ENCODE measurements at regions not wholly inside any gene's neighbourhood (a gene's known extent, or its start where the extent isn't known, plus 50 kb on each side); places are given as distances from the start of the nearest gene placed in this dataset.

DNA sequence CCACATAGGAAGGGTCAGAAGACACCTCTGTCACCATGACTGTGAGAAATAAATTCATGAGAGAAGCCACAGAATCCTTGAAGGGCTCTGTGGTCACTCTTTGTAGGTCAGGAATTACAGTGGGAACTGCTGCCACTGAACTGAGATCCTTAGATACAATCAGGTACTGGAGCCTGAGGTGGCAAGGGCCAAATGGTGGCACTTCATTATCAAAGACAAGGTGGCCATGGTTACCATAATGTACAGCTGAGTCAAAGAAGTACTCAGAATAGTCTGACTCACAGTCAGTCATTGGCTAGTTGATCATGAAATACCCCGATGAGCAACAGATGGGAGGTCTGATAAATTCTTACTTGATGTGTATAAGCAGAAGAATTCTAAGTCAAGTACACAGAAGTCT, 131.9 kb downstream of the RTL3 start:
- DNase-seq (ENCODE audit: low spot score in 2 of 2), result peak in 1 of 2 donors; percentile 51

DNA sequence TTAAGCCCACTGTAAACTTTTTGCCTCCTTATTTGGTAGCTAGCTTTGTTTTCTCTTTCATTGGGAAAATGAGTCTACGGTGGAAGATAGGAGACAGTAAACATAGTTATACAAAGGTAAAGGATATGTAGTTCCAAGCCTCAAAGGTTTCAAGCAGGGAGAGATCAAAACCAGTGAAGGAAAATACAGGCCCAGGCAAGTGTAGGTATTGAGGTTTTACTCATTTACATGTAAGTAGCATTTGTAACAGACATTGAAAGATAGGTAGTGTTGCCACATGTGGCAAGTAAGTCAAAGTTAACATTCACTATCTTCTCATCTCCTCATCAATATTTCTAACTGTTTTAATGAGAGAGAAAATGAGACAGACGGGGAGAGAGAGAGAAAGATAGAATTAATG, 136.5 kb downstream of the RTL3 start:
- no peak overlapping the region for H3K4me3 Mint-ChIP-seq
- DNase-seq (ENCODE audit: low spot score in 2 of 2), result no peak
- H3K27ac Mint-ChIP-seq, result no peak overlapping the region
- H3K9me3 Mint-ChIP-seq, result no peaks in the 10 kb centered on the region
- no peaks in the 10 kb centered on the region for H3K36me3 Mint-ChIP-seq
- peaks cover 19% of the 10 kb centered on the region for H3K4me1 Mint-ChIP-seq
- ATAC-seq, result no peak

More for the DNA sequence above, 131.9 kb downstream of the RTL3 start:
- Mint-ChIP-seq H3K27ac (peak overlapping the region; percentile 83), H3K4me3 (no peak overlapping the region), H3K36me3 (no peaks in the 10 kb centered on the region), H3K9me3 (no peaks in the 10 kb centered on the region), H3K4me1 (peaks cover 22% of the 10 kb centered on the region)
- peak; percentile 99 for ATAC-seq

DNA sequence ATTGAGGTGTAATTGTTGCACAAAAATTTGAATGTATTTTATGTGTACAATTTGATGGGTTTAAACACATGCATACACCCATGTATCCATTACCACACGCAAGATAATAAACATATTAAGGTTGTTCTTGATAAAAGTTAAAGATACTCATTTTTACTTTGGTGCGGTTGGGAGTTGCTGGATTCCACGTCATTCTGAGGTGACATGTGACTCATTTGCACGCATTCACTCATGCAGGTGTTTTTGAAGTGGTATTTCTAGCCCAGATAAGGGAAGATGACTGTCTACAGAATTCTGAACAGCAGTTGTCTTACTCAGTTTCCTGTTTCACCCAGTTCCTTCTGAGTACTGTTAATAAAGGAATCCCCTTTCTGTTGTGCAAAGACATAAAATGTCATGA, 142.0 kb downstream of the RTL3 start:
- no peaks in the 10 kb centered on the region for H3K36me3 Mint-ChIP-seq
- H3K4me3 Mint-ChIP-seq, result peak overlapping the region; percentile 32
- no peaks in the 10 kb centered on the region for H3K9me3 Mint-ChIP-seq
- peak; percentile 96 for ATAC-seq
- H3K27ac Mint-ChIP-seq, result peak overlapping the region; percentile 93
- peaks cover 42% of the 10 kb centered on the region for H3K4me1 Mint-ChIP-seq
- DNase-seq (ENCODE audit: low spot score in 2 of 2), result peak; percentile 3 to 64

DNA sequence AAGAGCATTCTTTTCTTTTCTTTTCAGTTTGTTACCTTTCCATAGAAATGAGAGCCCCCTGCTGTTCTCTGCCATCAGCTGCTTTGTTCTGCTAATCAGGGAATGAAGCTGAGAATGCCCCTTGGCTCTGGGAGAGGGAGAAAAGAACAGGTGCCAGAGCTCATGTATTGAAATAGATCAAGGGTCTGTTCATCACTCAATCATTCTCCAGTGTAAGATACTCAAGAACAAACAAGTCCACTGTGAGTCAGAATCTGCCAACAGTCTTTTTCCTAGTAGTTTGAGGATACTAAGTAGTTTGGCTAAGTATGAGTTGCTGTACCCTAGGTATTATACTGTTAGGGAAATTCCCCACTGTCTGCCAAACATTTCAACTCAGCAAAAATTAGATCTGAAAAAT, 144.3 kb downstream of the RTL3 start:
- no peaks in the 10 kb centered on the region for H3K9me3 Mint-ChIP-seq
- H3K4me1 Mint-ChIP-seq, result peaks cover 42% of the 10 kb centered on the region
- peak overlapping the region; percentile 93 for H3K27ac Mint-ChIP-seq
- H3K4me3 Mint-ChIP-seq, result peak overlapping the region; percentile 32
- H3K36me3 Mint-ChIP-seq, result no peaks in the 10 kb centered on the region
- peak; percentile 87 for ATAC-seq
- DNase-seq (ENCODE audit: low spot score in 2 of 2), result peak in 1 of 2 donors; percentile 52

DNA sequence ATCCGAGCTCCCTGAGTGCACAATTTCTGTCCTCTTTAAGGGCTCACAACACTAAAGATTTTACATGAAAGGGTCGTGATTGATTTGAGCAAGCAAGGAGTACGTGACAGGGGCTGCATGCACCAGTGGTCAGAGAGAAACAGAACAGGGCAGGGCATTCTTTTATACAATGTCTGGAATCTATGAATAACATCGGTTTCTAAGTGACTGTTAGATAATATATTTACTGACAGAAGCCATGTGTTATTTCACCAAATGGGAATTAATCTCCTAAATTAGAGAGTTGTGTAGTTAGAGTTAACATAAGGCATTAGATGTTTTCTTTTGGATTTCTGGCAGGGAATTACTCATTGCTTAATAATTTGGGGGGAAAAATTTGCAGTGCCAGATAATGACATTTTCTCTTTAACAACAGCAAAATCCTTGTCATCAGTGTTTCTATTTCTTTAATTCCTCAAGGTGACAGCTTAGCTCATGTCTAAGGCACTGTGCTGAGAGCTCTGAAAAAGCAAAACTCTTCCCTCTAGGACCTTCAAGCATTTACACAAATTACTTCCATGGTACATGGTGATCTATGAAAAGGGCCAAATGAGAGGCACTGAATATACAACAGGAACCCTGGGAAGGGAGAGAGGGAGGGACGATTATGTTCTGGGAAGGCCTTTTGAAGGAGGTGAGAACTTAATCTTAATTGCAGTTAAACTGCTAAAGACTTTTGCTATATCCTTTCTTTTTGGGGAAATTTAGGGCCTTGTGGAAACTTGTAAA, 145.0 kb downstream of the RTL3 start:
- peaks cover 5% of the 10 kb centered on the region for H3K9me3 Mint-ChIP-seq
- no peak overlapping the region for H3K4me3 Mint-ChIP-seq
- DNase-seq (ENCODE audit: low spot score in 2 of 2) (no peak), ATAC-seq (no peak)
- H3K36me3 Mint-ChIP-seq, result no peaks in the 10 kb centered on the region
- peak overlapping the region; percentile 93 for H3K27ac Mint-ChIP-seq
- peaks cover 42% of the 10 kb centered on the region for H3K4me1 Mint-ChIP-seq

DNA sequence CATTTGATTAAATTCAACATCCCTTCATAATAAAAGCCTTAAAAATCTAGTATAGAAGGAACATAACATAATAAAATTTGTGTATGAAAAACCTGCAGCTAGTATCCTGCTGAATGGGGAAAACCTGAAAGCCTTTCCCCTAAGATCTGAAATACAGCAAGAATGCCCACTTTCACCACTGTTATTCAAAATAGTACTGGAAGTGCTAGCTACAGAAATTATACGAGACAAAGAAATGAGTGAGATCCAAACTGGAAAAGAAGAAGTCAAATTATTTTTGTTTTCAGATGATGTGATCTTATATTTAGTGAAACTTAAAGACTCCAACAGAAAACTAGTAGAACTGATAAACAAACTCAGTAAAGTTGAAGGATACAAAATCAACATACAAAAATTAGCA, 152.9 kb downstream of the RTL3 start:
- H3K36me3 Mint-ChIP-seq, result no peaks in the 10 kb centered on the region
- no peak overlapping the region for H3K27ac Mint-ChIP-seq
- DNase-seq (ENCODE audit: low spot score in 2 of 2) (no peak), ATAC-seq (no peak)
- no peaks in the 10 kb centered on the region for H3K4me1 Mint-ChIP-seq
- H3K4me3 Mint-ChIP-seq, result no peak overlapping the region
- H3K9me3 Mint-ChIP-seq, result peaks cover 5% of the 10 kb centered on the region

DNA sequence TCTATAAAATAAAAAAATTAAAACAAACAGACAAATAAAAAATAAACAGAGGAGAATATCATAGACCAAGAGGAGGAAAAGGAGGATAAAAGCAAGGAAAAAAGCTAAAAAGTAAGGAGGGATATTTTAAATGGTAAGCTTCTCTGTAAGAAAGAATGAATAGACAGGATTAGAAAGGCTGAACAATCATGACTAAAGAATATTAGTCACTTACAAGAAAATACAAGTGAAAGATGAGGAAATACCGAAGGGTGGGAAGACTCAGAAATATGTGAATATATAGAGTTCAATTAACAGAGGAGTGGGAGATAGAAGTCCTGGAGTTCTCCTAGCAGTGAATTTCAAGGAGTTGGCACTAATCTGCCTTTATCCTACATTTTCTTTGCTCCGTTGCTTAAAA, 162.6 kb downstream of the RTL3 start:
- Mint-ChIP-seq H3K4me3 (no peak overlapping the region), H3K4me1 (no peaks in the 10 kb centered on the region), H3K9me3 (no peaks in the 10 kb centered on the region), H3K36me3 (no peaks in the 10 kb centered on the region), H3K27ac (no peak overlapping the region)
- DNase-seq (ENCODE audit: low spot score in 2 of 2) (no peak), ATAC-seq (no peak)

DNA sequence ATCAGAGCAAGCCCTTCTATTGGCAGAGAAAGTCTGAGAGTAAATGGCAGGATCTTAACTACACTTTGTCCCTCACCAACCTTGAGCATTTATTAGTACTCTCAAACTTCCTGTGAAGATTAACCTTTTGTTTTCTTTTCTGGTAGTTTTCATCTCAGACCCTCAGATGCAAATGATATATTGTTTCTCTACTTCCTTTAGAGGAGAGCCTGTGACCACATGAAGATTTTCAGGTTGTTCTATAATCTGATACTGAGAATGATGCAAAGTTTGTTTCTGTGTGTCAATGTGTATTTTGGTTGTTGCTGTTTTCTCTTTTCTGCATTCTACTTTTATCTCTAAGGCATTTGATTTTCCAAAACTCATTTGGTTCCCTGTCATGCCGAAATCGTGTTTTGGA, 165.8 kb upstream of the CYSLTR1 start:
- Mint-ChIP-seq H3K4me1 (no peaks in the 10 kb centered on the region), H3K4me3 (no peak overlapping the region), H3K36me3 (no peaks in the 10 kb centered on the region), H3K9me3 (no peaks in the 10 kb centered on the region), H3K27ac (peak overlapping the region; percentile 48)
- DNase-seq (ENCODE audit: low spot score in 2 of 2), result no peak
- no peak for ATAC-seq

DNA sequence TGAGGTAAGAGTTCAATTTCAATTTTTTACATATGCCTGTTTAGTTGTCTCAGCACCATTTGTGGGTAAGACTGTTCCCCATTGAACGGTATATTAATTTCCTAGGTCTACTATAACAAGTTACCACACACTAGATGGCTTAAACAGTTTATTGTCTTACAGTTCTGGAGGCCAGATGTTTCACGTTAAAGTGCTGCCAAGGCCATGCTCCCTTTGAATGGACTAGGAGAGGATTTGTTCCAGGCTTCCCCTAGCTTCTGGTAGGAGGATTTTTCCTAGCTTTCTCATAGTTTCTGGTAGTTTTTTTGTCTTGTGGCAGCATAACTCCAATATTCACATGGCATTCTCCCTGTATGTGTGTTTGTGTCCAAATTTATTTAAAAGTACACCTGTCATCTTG, 149.3 kb upstream of the CYSLTR1 start:
- Mint-ChIP-seq H3K4me3 (no peak overlapping the region), H3K27ac (no peak overlapping the region), H3K36me3 (no peaks in the 10 kb centered on the region), H3K4me1 (no peaks in the 10 kb centered on the region), H3K9me3 (peaks cover 2% of the 10 kb centered on the region)
- DNase-seq (ENCODE audit: low spot score in 2 of 2) (no peak), ATAC-seq (no peak)

DNA sequence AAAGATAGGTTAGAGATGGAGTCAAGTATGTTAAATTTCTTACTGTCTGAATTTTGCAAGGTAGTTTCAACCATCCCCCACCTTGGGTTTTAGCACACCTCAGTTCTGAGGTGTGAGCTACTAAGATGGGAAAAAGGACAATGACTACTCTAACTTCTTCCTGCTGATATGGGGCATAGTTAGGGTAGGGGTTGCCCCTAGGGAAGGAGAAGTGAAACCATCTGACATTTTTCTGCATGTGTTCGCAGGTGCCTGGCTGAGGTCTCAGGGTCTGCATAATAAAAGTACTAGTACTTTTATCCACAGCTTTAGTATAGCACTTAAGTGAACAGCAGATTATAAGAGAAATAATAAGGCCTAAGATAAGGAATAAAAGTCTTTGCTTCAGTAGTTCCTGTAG, 129.5 kb upstream of the CYSLTR1 start:
- Mint-ChIP-seq H3K4me1 (no peaks in the 10 kb centered on the region), H3K27ac (no peak overlapping the region), H3K9me3 (no peaks in the 10 kb centered on the region), H3K36me3 (no peaks in the 10 kb centered on the region), H3K4me3 (no peak overlapping the region)
- DNase-seq (ENCODE audit: low spot score in 2 of 2) (no peak), ATAC-seq (no peak)

DNA sequence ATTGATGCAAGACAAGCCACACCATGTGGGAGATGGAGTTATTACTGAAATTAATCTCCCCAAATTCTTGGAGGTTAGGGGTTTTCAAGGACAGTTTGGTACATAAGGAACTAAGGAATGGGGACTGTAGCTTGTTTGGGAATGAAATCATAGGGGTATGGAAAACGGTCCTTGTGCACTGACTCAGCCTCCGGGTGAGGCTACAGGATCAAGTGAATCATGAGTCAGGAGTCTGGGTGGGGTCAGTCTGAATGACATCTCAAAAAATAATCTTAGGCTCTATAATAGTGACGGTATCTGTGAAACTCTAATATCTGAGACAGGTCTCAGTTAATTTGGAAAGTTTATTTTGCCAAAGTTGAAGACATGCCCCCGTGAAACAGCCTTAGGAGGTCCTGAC, 128.5 kb upstream of the CYSLTR1 start:
- Mint-ChIP-seq H3K36me3 (no peaks in the 10 kb centered on the region), H3K9me3 (no peaks in the 10 kb centered on the region), H3K4me1 (no peaks in the 10 kb centered on the region), H3K27ac (no peak overlapping the region), H3K4me3 (no peak overlapping the region)
- DNase-seq (ENCODE audit: low spot score in 2 of 2) (no peak), ATAC-seq (no peak)

DNA sequence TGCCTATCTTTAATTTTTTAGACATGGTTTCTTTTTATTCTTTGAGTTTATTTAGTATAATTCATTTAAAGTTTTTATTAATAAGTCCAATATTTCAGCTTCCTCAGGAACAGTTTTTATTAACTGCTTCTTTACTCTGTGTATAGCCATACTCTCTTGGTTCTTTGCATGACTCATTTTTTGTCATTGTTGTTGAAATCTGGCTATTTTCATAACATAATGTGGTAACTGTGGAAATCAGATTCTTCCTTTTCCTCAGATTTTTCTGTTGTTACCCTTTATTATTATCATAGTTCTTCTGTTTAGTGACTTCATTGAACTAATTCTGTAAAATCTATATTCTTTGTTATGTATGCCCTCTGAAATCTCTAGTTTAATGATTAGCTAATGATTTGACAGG, 124.9 kb upstream of the CYSLTR1 start:
- no peaks in the 10 kb centered on the region for H3K36me3 Mint-ChIP-seq
- no peak for ATAC-seq
- no peaks in the 10 kb centered on the region for H3K4me1 Mint-ChIP-seq
- DNase-seq (ENCODE audit: low spot score in 2 of 2), result no peak
- H3K4me3 Mint-ChIP-seq, result no peak overlapping the region
- no peak overlapping the region for H3K27ac Mint-ChIP-seq
- H3K9me3 Mint-ChIP-seq, result peaks cover 6% of the 10 kb centered on the region

DNA sequence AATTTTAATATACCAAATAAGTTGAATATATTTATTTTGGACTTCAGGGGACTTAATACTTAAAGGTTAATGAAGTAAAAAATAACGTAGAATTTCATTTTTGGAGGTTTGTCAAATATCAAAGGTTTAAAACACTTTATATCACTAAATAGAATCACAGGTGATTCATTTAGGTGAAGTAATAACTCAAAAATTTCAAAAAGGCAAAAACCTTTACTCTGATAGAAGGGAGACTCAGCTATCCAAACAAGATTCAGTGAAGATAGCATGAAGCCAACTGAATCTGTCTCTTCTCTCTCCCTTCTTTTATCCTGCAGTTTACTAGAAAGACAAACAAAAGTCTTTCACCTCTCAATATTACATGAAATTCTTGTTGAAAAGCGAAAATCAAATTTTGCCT, 110.2 kb upstream of the CYSLTR1 start:
- Mint-ChIP-seq H3K4me1 (no peaks in the 10 kb centered on the region), H3K4me3 (no peak overlapping the region), H3K9me3 (peaks cover 2% of the 10 kb centered on the region), H3K36me3 (no peaks in the 10 kb centered on the region), H3K27ac (no peak overlapping the region)
- DNase-seq (ENCODE audit: low spot score in 2 of 2) (no peak), ATAC-seq (no peak)

DNA sequence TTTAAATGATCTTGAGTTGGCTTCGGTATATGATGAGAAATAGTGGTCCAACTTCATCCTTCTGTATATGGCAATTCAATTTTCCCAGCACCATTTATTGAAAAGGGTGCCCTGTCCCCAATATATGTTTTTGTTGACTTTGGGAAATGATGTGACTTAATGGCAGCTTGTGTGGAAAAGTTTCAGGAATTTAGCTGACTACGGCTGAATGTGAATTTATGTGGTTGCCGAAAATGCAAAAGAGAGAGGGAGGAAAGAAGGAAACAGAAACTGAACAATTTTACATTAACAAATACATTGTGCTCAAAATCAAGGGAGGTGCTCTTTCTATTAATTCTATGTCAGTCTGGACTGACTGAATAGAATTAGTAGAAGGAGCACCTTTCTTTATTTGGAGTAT, 101.8 kb upstream of the CYSLTR1 start:
- Mint-ChIP-seq H3K36me3 (no peaks in the 10 kb centered on the region), H3K4me3 (no peak overlapping the region), H3K27ac (no peak overlapping the region), H3K9me3 (peaks cover 3% of the 10 kb centered on the region), H3K4me1 (no peaks in the 10 kb centered on the region)
- no peak for ATAC-seq
- DNase-seq (ENCODE audit: low spot score in 2 of 2), result no peak

DNA sequence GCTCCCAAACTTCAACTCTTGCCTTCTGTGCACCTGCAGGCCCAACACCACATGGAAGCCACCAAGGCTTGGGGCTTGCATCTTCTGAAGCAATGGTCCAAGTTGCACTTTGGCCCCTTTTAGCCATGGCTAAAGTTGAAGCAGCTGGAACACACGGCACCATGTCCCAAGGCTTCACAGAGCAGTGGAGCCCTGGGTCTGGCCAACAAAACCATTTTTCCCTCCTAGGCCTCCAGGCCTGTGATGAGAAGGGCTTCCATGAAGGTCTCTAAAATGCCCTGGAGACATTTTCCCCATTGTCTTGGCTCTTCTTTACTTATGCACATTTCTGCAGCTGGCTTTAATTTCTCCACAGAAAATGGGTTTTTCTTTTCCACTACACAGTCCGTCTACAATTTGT, 61.3 kb upstream of the CYSLTR1 start:
- Mint-ChIP-seq H3K4me1 (peaks cover 6% of the 10 kb centered on the region), H3K9me3 (peaks cover 7% of the 10 kb centered on the region), H3K27ac (no peak overlapping the region), H3K4me3 (no peak overlapping the region), H3K36me3 (peaks cover 5% of the 10 kb centered on the region)
- DNase-seq (ENCODE audit: low spot score in 2 of 2) (no peak), ATAC-seq (no peak)

DNA sequence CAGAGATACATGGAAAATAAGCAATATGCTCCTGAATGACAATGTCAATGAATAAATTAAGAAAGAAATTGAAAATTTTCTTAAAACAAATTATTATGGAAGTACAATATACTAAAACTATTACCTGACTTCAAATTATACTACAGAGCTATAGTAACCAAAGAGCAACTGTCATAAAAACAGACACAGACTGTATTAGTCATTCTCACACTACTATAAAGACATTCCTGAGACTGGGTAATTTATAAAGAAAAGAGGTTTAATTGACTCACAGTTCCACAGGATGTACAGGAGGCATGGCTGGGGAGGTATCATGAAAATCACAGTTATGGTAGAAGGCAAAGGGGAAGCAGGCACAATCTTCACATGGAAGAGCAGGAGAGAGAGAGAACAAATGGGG, 60.0 kb upstream of the CYSLTR1 start:
- H3K4me3 Mint-ChIP-seq, result no peak overlapping the region
- no peak for DNase-seq (ENCODE audit: low spot score in 2 of 2)
- peaks cover 5% of the 10 kb centered on the region for H3K36me3 Mint-ChIP-seq
- no peak overlapping the region for H3K27ac Mint-ChIP-seq
- peaks cover 7% of the 10 kb centered on the region for H3K9me3 Mint-ChIP-seq
- ATAC-seq, result peak; percentile 58
- H3K4me1 Mint-ChIP-seq, result peaks cover 6% of the 10 kb centered on the region

DNA sequence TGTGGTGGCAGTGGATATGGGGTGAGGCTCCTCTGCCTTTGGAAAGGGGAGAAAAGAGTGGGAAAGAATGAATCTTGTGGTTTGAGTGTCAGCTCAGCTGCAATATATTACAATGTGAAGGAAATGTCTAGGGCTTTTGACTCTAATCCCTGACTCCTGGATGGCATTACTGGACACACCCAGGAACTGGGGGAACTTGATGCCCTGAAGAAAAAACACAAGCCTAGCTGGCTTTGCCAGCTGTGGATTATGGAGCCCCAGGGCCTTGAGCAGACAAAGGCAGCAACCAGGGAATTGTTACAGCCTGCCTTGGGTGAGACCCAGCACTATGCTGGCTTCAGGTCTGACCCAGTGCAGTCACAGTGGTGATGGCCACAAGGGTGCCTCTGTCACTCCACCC, 57.1 kb upstream of the CYSLTR1 start:
- ATAC-seq, result no peak
- Mint-ChIP-seq H3K27ac (no peak overlapping the region), H3K9me3 (peaks cover 7% of the 10 kb centered on the region), H3K4me3 (no peak overlapping the region), H3K36me3 (peaks cover 5% of the 10 kb centered on the region), H3K4me1 (peaks cover 6% of the 10 kb centered on the region)
- DNase-seq (ENCODE audit: low spot score in 2 of 2), result no peak
